Stromal cell of bone marrow (primary cell): ENCODE measurements at regions not wholly inside any gene's neighbourhood (a gene's known extent, or its start where the extent isn't known, plus 50 kb on each side); places are given as distances from the start of the nearest gene placed in this dataset.
"Not testable (repeated sequence)": the region's sequence is repeated elsewhere in the genome, so short reads cannot be mapped to it uniquely, and the experiment has no call there.

Experiments used
- DNase-seq: peaks from one replicate; pipeline ENCODE4 v3.0.0-alpha.2; 2012; ENCODE audit warnings: low read depth

DNA sequence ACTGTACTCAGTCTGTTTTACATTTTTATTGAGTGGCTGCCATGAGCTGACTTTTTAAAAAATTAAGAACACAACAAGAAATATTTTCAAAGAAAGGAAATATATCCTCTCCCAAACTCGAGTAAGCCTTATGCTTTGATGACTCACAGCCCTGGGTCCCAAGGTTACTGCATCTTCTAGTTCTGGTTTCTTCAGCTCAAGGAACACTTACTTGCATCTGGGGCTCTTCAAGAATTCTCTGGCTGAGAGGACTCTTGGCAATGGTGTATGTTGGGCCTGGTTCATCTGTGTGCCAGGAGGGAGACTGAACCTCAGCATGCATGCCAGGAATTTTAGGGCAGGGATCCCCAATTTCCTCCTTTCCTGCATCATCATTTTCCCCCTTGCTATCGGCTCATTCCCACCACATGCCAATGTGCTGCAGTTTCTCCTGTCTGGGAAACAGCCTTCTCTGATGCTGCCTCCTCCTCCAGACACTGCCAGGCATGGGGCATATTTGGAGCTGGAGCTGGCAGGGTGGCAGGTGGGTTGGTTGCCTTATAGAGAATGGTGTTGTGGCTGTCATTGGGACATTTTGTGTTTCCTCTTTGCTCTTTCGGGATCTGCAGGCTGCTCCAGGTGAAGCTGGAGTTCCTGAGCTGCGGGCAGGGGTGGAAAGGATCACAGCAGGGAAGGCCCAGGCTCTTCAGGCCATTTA is 192.2 kb upstream of the HS6ST1 start:
- peak; percentile 38 for DNase-seq

GRCh38 chr2:128511731-128512378 is 193.2 kb upstream of the HS6ST1 start:
- no peak for DNase-seq

GRCh38 chr2:128512379-128513115 is 193.9 kb upstream of the HS6ST1 start:
- DNase-seq = no peak

GRCh38 chr2:128513116-128513960 is 194.7 kb upstream of the HS6ST1 start:
- DNase-seq = no peak

DNA sequence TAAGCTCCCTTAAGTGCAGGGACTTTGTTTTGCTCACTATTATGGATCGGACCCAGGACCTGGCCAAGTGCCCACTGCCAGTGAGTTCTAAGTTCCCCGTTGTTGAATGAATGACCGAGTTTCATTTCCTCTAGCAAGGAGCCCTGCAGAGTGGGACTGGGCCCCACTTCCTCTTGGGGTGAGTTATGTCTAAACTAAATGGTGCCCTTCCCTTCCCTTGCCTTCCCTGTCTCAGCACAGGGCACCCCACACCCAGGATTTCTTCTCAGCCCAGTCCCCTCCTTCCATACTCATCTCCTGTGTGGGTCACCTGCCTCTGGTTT is 195.3 kb upstream of the HS6ST1 start:
- no peak for DNase-seq

GRCh38 chr2:128514555-128514955 is 195.9 kb upstream of the HS6ST1 start:
- DNase-seq = no peak

DNA sequence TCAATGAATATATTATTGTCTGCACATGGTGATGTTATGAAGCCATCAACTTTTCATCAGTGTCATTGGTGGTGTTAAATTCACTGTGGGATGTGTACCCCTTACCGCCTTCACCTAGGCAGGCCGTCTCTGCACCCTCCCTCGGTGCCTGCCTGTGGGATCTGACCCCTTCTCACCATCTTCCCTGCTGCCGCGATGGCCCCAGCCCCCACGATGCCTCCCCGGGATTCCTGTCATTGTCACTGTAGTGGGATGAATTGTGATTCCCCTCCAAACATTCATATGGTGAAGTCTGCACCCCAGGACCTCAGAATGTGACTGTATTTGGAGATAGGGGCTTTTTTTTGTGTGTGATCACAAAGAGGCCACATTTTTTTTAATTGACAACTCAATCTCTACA is 198.3 kb upstream of the HS6ST1 start:
- DNase-seq = no peak

DNA sequence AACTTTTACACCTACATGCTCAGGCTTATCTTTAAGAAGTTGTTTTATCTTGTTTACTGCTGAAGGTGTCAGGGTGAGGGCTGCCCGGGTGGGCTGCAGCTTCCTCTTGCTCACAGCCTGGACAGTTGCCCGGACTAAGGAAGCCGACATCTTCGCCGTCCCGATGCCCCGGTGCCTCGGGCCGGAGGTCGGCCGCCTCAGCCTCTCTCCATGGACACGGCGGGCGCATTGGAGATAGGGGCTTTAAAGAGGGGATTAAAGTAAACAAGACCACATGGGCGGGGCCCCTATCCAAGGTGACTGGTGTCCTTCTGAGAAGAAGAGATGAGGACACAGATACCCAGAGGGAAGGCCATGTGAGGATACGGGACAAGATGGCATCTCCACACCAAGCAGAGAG is 200.4 kb upstream of the HS6ST1 start:
- DNase-seq = not testable (repeated sequence)

- DNase-seq = no peak
These were observed 201.0 kb upstream of the HS6ST1 start for GRCh38 chr2:128519517-128520215.

GRCh38 chr2:128520340-128520739 is 201.7 kb upstream of the HS6ST1 start:
- no peak for DNase-seq

DNA sequence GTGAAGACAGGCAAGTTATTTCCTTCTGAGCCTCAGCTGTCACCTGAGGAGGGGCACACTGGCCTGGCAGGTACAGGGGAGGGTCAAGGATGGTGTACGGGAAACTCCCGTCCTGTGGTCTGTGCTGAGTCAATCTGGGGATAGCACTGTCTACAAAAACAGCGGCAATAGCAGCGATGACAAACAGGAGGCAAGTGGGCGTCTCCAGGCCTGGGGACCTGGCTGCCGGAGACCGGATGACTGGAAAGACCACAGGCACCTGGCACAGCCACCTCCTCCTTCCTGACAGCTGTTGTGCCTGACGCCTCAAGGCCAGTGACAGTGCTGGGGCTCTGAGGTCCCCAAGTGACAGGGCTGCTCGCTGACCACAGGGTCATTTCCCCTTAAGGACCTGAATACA is 202.1 kb upstream of the HS6ST1 start:
- no peak for DNase-seq

DNA sequence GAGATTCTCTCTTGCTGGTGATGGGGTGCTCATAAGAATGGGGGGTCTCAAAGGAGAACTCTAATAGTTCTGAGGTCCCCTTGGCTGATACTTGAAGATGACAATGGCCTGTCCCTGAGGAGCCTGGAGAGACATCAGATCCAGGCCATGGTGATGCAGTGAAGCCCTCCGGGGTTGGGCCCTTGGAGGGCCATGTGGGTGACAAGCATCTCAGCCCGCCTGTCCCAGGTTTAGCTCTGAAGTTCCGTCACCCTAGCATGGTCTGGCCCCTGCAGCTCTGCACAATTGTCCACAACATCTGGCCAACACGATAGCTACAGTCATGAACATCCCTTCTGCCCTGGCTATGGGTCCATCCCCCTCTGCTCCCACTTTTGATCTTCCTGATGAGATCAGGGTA is 202.8 kb upstream of the HS6ST1 start:
- DNase-seq = no peak

DNA sequence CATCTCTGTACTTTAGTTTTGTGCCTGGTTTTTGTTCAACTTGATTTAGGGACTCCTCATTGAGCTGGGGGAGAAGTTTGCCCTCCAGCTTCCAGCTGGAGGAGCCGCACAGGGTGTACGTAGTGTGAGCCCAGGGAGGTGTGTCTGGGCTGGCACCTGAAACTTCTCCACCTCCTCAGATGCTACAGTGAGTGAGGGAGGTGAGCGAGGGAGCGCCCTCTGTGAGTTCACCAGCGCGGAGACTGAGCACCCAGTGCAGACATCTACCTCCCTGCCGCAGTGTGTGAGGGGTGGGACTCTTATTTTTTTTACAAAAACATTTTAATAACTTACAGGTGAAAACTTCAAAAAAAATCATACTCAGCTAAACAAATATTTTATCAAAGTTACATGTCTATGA is 204.2 kb upstream of the HS6ST1 start:
- DNase-seq = no peak

DNA sequence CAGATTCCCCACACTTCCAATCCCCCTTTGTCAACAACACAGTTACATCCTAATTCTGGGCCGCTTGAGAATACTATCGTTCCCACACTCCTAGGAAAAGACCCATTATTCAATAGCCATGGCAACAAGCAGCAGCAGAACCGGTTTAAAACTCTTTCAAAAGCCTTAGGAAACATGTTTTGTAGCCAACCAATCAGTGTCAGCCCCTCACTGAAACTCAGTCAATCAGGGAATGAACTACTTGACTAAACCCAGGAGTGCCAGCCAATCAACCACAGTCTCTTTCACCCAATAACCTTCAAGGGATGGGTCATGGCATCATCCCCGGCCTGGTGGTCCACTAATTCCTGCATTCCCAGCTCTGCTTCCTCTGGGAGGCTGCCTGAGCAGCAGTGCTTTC is 204.8 kb upstream of the HS6ST1 start:
- no peak for DNase-seq

DNA sequence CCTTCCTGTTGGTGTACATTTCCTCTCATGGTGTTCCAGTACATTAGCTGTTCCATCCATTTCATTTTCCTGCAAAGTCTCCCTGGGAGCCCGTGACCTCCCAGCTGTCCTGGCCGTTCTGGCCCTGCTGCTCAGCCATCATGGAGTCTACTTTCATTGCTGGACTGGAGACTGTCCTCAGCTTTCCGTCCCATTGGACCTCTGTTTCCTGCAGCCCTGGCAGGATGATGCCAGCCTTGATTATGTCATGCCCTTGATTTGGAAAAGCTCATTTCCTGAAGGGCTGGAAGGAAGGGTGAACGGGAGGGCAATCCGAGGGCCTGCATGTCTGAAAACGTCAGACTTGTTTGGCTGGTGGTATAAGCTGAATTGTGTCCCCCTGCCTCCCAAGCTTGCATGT is 205.5 kb upstream of the HS6ST1 start:
- DNase-seq = no peak

DNA sequence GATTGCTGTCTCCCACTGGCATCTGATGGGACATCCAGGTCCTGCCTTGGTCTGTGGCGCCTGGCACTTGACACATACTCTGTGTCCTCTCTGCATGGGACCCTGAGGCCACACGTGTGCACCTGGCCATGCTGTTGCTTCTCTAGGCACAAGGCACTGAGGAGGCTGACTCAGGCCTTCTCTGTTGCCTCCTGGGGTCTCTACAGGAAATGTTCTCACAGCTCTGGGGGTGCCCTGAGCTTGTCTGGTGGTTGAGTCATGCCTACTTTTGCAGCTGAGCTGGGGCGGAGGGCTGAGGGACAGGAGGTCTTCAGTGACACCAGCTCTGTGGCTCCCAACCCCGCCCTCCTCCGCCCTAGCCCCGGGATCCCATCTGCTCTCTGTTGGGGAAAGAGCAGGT is 207.0 kb upstream of the HS6ST1 start:
- no peak for DNase-seq

- no peak for DNase-seq
These were observed 207.8 kb upstream of the HS6ST1 start for GRCh38 chr2:128526455-128526976.

DNA sequence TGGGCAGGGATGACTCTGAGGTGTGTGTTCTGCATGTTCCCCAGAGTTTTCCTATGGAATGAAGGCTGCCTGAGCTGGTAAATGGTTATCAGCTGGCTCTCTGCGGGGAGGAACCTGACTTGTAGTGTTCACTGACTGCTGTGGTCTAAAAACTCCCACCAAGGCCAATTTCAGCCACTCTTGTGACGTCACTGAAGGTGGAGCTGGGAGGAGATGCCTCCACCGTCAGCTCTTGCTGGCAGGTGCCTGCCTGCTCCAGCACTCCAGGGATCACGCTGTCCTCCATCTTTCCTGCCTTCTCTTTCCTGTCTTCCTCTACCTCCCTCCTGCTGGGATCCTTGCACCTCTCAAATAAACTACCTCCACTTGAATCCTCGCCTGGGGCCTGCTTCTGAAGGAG is 209.5 kb upstream of the HS6ST1 start:
- no peak for DNase-seq

- DNase-seq = no peak
These were observed 211.4 kb upstream of the HS6ST1 start for GRCh38 chr2:128530025-128530573.

- DNase-seq = no peak
These were observed 213.2 kb upstream of the HS6ST1 start for GRCh38 chr2:128531856-128532255.

DNA sequence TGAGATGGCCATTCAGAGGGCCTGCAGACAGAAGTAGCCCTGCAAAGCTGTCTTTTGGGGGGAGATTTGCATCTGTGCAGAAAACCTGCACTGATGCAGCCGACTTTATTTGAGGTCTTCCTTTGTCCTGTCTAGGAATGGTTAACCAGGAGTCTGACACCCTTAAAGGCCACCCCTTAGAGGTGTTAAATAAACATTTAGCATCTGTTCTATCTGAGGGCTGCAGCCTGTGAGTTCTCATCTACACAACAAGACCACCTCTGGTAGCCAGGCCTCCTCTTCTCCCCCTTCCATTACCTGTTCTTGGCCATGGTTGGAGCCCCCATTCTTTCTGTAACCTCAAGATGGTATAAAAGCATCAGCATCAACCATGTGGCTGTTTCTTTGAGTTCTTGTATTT is 214.4 kb upstream of the HS6ST1 start:
- no peak for DNase-seq
